Stimulated activated CD4-positive, alpha-beta T cell treated with anti-CD3 and anti-CD28 coated beads, Interleukin-1b, Interleukin-23, amount 100 ng/mL, for 4 hours (primary cell): ENCODE measurements at regions not wholly inside any gene's neighbourhood (a gene's known extent, or its start where the extent isn't known, plus 50 kb on each side); places are given as distances from the start of the nearest gene placed in this dataset.
"Not testable (repeated sequence)": the region's sequence is repeated elsewhere in the genome, so short reads cannot be mapped to it uniquely, and the experiment has no call there.

Experiments used
- DNase-seq, 2 donors: peaks; one replicate each; pipeline ENCODE4 v3.0.0-alpha.2; 2020; ENCODE audit warnings: low read depth in 2 of 2

DNA sequence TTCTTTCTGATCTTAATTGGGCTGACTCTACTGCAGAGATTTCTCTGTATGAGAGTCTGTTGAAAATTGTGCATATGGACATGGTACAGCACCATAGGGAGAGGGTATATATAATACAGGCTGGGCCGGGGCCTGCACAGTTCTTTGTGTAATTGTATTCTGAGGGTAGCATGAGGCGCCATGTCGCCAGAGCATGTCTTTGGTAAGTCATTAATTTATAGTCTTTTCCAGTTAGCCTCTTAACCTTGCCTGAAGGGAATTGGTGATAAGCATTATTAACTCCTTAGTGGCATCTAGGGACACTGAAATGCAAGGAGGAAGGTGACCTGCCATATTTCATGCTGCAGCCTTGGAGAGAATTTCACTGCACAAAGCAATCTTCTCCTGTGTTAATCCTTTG lies 569.9 kb downstream of the TMTC2 start:
- DNase-seq = no peak

DNA sequence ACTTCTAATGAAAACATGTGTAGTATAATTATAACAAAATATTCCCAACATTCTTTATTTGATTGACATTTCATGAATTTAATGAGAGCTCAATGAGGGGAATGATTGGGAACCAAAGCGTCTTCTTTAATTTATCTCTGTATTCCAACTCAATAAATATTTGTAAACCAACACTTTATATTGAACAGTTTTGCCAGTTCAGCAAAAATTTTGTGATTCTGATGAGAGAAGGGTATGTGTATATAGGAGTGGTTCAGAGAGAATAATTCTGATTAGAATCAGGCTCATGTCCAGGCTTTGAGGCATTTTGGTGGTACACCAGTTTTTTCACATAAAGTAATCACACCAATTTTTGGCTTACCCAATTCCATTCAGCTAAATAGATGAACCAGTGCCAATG lies 564.2 kb downstream of the TMTC2 start:
- DNase-seq = no peak

DNA sequence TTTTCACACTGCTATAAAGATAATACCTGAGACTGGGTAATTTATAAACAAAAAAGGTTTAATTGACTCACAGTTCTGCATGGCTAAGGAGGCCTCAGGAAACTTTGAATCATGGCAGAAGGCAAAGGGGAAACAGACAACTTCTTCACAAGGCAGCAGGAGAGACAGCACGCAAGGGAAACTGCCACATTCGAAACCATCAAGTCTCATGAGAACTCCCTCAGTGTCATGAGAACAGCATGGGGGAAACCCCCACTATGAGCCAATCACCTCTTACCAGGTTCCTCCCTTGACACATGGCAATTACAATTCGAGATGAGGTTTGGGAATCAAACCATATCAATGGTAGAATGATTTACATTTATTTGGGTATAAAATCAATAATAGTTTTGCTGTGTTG lies 558.5 kb downstream of the TMTC2 start:
- no peak for DNase-seq

DNA sequence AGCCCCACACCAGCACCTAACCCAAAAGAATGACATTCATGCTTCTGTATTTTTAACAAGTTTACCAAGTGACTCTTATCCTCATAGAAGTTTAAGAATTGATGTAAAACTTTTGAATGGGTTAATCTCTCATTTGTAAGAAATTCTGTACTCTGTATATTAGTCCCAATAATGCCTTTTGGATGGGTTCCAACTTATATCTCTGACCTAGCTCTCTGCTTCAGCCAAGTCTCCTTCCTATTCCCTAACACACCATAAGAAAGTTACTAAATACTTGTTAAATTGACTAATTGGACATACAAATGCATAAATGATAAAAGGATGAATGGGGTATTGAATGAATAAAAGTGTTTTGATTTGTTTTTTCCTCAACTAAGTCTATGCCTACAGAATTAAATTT lies 557.3 kb downstream of the TMTC2 start:
- DNase-seq = no peak

DNA sequence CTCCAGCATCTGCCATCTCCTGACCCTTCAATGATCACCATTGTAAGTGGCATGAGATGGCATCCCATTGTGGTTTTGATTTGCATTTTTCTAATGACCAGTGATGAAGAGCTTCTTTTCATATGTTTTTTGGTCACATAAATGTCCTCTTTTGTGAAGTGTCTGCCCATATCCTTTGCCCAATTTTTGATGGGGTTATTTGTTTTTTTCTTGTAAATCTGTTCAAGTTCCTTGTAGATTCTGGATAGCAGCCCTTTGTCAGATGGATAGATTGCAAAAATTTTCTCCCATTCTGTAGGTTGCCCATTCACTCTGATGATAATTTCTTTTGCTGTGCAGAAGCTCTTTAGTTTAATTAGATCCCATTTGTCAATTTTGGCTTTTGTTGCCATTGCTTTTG lies 547.3 kb downstream of the TMTC2 start:
- DNase-seq = not testable (repeated sequence)

DNA sequence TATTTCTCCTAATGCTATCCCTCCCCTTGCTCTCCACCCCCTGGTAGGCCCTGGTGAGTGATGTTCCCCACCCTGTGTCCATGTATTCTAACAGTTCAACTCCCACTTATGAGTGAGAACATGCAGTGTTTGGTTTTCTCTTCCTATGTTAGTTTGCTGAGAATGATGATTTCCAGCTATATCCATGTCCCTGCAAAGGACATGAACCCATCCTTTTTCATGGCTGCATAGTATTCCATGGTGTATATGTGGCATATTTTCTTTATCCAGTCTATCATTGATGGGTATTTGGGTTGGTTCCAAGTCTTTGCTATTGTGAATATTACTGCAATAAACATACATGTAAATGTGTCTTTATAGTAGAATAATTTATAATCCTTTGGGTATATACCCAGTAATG lies 540.3 kb downstream of the TMTC2 start:
- DNase-seq = not testable (repeated sequence)

DNA sequence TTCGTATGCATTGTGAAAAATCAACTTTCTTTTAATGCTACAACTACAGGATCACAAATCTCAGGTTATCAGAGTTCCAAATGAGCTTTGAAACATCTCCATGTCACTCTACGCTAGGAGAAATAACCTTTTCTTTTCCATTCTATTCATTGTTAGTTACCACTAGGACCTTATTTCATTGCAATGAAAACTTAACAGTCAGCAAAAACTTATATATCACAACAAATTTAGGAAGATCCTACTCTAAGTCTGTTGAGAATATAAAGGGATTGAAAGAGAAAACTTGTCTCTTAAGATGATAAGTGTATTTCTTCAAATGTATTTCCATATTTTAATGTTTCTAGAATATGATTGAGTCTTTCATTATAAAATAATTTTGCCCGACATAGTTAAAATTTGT lies 539.1 kb downstream of the TMTC2 start:
- DNase-seq = no peak

DNA sequence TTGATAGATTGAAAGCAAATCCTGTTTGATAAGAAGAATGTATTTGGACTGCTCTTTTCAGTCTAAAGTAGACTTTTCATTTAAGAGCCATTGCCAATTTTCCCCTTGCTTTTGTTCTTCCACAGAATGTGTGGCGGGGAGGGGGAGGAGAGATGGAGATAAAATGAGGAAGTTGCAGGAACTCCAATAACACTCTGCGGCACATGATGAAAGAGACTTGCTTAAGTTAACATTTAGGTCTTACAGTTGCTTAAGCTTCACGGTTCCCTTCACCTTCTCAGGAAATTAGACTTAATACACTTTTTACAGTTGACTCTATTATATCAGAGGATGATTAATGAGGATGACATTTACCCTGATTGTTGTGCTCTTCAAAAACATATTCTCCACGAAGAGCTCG lies 537.3 kb downstream of the TMTC2 start:
- DNase-seq = no peak

DNA sequence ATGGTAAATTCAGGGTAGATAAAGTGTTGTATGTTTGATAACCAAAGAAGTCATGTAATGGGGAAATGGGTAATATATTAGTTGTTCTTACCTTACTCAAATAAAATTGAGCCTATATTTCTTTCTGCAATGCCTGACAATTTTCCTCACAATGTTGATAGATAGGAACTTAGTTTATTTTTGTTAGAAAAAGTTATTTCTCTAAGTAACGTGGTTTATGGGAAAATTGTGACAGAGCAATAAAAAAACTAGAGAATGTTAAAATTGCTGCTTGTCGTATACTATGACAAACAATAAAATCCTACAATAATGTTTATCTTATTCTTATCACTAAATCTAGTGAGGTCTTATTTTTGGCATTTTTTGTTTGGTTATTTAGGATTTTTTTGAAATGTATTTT lies 534.1 kb downstream of the TMTC2 start:
- DNase-seq = no peak

DNA sequence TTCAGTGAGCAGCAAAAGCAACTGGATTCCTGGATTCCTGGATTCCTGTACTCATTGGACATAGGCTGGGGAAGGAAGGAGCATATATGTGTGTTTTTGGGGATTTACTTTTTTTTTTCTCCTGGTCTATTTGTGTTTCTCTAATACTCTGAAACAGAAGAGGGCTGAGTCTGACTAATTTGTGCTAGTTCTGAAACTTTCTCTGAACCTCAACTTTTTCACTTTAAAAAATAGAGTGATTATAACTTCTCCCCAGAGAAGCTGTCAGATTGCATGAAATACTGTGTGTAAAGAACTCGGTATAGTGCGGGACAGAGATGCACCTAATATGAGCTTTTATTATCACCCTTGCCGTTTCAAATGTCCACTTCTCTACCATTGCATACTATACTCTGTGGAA lies 529.5 kb downstream of the TMTC2 start:
- DNase-seq = no peak

DNA sequence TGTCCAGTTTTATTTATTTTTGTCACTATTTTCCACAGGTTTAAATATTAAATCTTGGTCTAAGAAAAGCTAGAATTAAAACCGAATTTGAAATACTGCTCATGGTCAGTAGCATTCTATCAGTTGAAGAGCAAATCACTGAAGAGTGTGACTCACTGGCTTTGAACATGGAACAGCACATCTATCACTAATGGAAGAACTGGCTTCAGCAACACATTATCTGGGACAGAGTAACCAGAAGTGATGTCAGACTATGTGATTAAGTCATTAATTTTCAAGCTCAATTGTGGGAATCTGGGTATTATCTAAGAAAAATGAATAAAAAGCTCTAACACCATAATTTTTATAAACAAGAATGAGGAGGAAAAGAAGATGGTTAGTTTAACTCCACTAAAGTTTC lies 527.5 kb downstream of the TMTC2 start:
- DNase-seq = no peak

DNA sequence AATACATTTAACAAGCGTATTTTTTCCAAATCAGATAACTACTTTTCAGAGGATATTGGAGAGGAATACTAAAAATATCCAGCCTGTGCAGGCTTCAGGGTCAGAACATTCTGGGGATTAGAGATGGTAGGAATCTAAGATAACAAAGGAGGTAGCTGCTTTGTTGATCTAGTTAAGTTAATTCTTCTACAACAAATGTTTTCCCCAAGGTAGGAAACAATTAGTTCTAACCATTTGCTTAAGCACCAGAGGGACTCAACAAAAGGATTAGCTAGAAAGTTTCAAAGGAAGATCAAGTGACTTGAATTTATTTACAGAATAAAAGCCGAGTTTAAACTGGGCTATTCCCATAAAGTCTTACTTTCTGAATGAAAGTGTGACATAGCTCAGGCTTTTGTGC lies 524.2 kb downstream of the TMTC2 start:
- DNase-seq = no peak

DNA sequence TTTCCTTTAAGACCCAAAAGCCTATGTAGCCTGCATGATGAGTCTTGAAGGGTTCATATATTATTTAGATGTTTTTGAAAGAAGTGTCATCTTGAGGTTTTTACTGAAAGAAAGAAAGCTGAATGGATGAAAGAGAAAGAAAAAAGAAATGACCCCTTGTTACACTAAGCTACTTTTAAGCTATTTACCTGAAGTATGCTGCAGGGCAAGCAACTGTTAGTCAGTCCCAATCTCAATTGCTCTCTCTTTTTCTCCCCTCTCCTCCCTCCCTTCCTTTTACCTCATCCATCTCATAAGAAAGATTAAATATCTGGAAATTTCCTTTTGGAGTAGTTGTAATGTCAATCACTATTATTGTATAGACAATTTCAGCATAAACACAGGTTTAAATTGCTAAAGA lies 512.4 kb downstream of the TMTC2 start:
- DNase-seq = no peak

DNA sequence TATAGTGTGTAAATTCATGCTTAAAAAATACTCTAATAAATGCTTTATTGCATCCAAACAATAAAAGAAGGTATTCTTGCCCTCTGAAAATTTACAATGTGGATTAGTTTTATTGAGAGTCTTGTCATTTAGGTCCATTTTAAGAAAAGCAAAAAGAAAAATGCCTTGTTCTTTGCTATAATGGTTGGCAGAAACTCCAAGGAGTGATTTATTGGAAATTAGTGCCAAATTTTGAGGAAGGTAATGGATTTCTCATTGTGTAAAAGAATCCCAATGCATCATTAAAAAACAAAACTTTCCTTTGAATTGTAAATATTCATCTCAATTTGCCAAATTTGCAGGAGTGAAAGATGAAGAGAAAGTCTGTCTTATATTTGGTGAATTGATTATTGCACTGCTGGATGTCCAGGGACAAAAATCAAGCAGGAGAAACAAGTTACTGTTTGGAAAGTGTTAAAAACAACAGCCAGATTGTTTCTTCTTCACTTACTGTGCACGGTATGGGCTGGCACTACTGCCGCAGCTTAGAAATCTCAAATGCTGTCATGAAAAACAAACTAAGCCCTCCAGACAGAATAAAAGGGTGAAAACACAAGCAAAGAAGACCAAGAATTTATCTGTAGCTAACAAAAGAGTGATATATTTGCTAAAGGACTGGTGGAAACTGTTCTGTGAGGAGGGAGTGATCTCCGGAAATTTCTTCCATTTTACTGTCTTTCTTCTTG lies 511.7 kb downstream of the TMTC2 start:
- no peak for DNase-seq

DNA sequence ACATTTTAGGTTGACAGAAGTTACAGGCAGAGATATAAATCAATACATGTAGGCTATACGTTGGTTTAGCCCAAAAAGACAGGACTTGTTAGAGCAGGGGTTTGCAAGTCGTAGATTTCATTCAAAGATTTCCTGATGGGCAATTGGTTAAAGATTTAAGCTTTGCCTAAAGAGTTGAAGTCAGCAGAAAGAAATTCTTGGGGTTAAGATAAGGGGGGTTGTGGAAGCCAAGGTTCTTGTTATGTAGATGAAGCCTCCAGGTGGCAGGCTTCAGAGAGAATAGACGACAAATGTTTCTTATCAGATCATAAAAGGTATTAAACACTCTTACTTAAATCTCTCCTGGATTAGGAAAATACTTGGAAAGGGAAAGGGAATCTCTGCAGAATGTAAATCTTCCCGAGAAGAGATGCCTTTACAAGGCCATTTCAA lies 510.8 kb downstream of the TMTC2 start:
- no peak for DNase-seq

DNA sequence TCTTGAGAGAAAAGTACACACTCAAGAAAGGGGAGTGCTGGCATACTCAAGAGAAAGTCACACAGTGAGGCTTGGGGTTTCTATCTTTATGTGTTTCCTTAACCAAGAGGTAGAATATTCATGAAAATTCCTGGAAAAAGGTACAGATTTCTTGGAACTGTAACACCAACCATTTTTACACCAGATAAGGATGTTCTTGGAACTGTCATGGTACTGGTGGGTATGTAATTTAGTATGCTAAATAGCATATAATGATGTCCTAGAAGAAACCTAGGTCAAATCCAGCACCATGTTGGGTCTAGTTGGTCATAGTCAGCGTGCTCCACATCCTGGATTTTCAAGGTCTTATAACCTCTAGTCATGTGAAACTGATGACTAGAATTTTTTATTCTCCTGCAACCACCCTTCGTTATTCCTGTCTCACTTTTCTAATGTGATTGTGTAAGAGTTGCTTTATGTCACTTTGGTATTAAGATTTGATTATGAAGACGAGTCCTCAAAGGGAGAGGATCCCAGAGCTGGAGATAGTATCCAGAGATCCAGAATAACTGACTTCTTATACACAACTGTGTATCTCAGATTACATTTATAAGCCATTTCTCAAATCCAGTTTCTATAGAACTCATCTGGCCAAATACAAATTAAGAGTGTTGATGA lies 510.1 kb downstream of the TMTC2 start:
- DNase-seq = no peak

DNA sequence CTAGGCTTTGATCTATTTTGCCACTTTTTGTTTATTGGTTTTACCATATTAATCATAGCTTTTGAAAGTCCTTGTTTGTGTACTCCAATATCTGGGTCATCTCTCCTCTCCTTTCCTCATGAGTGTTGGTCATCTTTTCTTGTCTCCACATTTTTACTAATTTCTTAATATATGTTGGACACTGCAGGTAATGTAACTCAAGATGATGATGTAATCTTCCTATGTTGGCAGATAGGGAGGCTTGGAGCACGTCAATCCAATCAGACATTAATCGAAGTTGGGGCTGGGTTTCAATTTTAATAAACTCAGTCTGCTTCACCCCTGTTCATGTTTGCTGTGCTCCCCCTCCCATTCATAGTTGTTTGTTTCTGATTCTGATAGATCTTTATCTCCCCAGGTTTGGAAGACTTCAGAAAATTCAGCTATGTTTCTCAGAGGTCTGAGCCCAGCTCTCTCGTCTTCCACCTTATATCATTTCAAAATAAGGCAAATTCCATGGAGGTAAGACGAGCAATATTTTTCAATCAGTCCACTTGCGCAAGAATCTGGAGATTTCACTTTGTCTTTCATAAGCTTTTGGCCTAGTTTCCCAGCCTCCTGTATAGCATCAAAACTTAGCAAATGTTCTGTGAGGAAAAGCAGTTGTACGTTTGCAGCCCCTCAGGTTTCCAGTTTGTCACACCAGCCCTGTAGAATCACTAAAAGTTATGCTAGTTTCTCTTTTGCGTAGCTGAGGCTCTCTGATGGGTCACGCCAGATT lies 504.1 kb downstream of the TMTC2 start:
- no peak for DNase-seq

DNA sequence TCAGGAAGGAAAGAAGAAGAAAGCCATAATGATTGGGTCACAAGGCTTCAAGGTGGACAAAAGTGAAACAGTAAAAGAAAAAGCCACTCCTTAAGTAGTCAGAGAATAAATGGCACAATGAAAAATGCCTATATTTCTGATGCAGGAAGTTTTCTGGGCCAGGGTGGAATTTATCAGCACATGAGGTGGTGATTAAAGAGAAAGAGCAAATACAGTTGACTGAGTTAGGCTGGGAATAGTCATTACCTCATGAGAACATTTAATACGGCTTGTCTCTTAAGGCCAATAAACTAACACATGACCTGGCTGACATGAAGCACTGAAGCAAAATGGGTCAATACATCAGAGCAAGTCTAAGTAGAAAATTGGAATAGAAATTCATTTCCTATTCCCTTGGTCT lies 499.7 kb downstream of the TMTC2 start:
- no peak for DNase-seq

DNA sequence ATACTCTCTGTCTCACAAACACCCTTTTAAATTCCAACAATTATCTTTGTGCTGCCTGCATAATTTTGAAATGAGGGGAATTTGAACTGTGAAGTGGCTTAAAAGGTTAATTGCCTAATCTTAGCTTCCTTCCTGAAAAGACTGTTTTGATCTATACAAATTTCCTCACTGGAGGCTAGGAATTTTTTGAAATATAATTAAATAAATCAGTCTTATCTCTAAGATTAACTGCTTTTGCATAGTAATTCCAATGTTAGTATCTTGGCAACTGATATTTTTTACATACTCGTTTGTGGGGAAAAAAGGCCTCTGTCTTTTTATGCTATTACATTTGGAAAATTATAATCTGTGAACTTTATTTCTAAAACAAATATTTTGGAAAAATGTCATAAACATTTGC lies 498.5 kb downstream of the TMTC2 start:
- DNase-seq = no peak
